Stimulated activated naive CD4-positive, alpha-beta T cell (primary cell): ENCODE measurements at regions not wholly inside any gene's neighbourhood (a gene's known extent, or its start where the extent isn't known, plus 50 kb on each side); places are given as distances from the start of the nearest gene placed in this dataset.
"Not testable (repeated sequence)": the region's sequence is repeated elsewhere in the genome, so short reads cannot be mapped to it uniquely, and the experiment has no call there.

ENCODE experiments used
- DNase-seq, 6 experiments: peaks; one replicate each; lab custom pipeline; 2025; lab: John Stamatoyannopoulos, UW

- no peak for DNase-seq
These were observed 118.7 kb upstream of the SLCO6A1 start for GRCh38 chr5:102617191-102618187.

DNA sequence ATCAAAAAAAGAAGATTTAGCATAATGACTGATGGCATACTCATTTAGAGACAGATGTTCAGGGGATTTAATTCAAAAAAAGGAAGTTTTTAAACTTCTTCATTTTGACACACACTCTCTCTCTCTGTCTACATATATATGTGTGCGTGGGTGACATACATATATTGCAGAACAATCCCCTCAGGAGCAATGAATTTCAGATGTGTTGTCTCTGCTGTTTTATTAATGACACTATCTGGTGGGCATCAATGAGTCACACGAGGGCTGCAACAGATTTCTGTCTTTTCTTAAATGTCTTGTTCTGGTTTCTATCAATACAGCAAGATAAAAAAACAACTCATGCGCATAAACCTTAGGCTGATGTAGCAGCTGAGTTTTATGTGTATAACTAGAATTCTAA lies 123.5 kb upstream of the SLCO6A1 start:
- no peak for DNase-seq

DNA sequence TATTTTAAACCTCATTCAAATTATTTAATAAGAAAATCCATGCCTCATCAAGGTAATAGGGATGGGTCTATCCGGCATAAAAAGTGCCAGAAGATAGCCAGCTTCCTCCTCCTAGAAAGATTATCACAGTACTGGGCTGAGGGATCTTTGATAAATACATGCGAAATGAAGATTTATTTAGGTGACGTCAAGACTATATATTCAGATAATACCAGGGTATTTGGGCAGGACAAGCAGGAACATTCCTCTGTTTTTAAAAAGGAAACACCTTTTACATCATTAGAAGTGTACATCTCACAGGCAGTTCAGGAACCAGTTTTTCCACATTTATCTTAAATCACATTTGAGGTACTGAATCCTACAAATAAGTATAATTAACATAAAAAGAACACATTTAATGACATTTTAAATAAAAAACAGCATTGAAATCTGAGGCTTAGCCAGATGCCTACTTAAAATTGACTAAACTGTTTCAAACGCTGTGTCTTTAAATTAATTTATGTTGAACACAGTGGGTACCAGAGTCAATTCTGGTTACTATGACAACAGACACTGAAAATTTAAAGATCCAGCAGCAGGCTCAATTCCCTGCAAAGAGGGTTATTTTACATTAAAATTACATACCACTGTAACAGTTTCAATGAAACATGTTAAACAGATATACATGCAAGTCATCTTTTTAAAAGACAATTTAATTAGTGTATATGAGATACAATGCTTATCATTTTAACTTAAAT lies 124.7 kb upstream of the SLCO6A1 start:
- DNase-seq, result no peak

DNA sequence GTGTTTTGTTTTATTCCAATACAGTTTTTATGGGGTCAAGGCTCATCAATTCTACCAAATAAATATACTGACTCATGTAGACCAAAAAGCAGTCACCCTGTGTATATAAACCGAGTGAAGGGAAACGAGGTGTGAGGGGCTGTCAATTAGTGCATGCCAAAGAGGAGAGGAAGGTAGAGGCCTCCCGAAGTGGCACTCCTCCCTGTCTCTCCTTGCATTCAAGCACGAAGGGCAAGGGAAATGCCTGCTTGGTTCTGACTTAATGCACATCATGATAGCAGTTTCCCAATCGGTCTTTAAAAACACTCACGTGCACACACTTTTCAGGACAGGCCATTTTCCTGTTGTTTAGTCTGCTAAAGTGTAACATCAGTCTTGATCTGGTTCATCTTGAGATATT lies 125.6 kb upstream of the SLCO6A1 start:
- no peak for DNase-seq

- DNase-seq, result no peak
These were observed 126.7 kb upstream of the SLCO6A1 start for GRCh38 chr5:102625468-102625867.

DNA sequence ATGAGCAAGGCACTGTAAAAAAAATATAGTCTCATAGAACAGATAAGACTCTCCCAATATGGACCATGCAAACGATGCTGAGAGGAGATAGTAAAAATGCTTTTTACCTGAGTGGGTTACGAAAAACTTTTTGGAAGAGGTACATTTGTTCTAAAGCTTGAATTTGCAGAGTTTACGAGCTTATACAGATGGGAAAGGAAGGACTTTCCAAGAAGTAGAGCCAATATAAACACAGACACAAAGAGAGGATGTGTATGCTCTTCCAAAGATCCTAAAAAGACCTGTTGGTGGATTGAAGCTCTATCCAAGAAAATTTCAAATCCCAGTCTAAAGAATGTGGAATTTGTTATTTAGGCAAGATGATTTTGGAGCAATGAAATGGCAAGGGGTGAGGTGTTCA lies 127.1 kb upstream of the SLCO6A1 start:
- DNase-seq, result no peak

DNA sequence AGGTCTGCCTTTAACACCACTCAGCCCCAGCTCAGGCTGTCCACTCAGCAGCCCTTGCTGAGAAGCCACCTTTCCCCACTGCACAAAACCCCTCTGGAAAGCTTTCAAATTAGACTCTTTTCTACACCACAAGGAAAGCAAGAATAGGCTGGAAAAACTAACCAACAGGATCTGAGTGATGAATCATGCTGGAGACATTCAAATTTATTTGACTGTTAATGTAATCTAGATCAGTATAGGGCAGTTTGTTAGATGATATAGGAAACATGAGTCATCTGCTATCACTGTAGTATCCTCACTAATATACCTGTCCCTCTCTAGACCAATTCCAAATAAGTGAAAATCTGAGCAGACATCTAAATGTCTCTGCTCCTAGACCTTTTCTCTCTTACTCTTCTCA lies 127.8 kb upstream of the PAM start:
- DNase-seq, result no peak

- no peak for DNase-seq
These were observed 126.5 kb upstream of the PAM start for GRCh38 chr5:102628441-102629175.

DNA sequence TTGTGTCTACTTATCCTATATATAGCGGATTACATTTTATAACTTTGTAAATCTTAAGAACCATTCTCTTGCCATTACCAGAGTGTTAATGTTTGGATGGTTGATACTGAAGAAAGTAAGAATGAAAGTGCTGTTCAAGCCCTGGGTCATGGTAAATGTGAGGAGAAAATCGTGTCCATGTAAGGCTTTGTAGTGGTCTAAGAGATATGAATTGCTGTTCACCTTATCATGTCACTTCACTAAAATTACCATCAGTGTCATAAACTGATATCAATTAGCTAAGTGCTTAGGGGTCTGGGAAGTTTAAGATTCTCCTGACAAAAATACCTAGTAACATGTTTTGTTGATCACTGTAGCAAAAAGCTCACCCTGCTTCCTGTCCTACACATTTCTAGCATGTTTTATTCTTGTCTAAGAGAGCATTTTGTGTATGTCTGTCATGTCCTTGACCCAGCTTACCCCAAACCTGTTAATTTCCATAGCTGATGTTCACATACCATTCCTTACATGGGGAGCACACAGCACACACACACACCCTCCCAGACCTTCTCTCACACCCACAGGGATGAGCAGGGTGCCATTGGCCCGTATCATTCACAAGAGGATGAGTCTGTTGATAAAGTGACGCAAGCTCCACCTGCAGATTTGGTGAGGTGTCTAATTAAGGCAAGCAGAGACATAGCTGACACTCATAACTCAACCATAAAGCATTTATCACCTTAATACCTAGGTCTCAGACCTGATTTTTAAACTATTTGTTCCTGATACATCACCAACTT lies 125.1 kb upstream of the PAM start:
- no peak for DNase-seq

DNA sequence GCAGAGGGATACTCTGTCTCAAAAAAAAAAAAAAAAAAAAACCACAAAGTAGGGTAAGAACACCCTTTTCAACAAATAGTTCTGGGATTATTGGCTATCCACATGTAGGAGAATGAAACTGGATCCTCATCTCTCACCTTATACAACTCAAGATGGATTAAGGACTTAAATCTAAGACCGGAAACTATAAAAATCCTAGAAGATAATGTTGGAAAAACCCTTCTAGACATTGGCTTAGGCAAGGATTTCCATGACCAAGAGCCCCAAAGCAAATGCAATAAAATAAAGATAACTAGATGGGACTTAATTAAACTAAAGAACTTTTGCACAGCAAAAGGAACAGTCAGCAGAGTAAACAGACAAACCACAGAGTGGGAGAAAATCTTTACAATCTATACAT lies 119.7 kb upstream of the PAM start:
- DNase-seq, result not testable (repeated sequence)

GRCh38 chr5:102638316-102638715 lies 116.8 kb upstream of the PAM start:
- no peak for DNase-seq

- DNase-seq, result no peak
These were observed 116.0 kb upstream of the PAM start for GRCh38 chr5:102638912-102639652.

- no peak for DNase-seq
These were observed 105.4 kb upstream of the PAM start for GRCh38 chr5:102649731-102650130.

DNA sequence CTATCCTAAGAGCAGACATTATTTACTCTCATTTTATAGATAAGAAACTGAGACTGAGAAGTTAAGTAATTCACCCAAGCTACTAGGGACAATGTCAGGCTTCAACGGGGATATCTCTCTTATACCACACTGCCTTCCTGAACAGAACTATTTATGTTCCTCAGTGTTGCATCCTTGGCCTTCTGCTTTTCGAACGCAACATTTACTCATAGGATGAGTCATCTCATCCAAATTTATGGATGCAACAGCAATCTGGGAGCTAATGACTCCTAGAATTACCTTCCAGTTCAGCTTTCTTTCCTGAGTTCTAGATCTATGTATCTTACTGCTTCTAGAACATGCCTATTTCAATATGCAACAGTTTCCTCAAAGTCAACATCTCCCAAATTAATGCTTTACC lies 103.6 kb upstream of the PAM start:
- DNase-seq, result no peak

DNA sequence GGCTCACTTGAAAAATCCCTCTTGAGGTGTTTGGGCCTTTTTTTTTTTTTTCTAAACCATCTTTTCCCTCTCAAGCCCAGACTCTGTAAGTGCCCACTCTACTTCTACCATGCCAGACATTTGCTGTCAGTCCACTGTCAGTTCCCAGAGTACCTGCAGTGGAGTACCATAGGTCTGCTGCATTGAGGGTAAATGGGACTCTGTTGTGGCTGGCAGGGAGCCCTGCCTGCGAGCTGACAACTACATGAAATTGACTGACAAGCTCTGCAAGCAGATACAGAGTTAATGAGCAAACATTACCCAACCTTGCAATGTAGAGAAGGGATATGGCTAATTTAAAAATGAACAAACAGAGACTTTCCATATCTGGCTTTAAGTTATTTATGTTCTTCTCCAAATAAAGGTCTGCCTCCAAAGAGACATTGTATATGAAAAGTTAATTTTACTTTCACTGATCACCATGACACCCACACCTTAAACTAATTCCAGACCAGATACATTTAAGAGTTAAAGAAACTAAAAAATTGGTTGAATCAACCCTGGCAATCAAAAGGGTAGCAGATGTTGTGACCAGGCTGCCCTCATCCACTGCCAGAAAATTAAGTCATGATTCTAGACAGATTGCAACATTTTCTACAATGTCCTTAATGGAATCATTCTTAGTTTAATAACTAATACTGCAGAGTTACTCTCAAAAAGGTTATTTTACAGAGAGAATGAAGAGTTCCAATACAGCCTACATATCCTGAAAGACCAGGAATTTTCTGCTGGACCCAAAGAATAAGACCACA lies 100.4 kb upstream of the PAM start:
- DNase-seq, result no peak

- no peak for DNase-seq
These were observed 96.0 kb upstream of the PAM start for GRCh38 chr5:102659151-102659550.

GRCh38 chr5:102660111-102660510 lies 95.0 kb upstream of the PAM start:
- DNase-seq, result no peak

DNA sequence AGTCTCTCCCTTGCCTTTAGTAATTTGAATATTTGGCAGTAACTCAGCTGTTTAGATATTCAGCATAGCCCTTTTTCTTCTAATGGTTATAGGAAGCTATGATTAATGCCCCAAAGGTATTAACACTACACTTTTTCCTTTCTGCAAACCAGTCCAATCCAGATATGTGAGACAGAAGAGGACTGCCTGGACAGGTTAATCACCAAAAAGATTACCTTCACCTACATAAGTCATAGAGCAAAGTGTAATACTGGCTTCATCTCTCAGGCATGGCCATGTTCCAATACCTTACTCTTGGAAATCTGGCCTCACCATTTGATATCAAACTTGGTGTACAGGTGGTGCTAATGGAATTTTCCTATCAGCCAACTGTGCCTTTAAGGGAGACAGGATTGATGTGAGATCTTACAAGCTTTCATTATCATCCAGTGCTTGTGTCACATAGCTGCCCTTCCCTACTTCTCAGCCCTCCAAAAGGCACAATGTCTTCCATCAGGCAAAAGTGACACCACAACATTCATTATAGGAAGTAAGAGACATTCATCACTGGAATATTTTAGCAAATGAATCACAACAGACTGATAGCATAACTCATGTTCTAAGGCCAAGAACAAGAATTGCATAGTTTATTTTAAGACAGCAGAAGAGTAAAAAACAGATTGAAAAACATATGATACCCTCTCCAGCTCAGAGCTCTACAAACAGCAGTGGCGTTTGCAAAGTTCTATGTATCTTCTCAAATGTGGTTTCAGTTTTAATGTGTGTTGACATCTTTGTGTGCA lies 91.2 kb upstream of the PAM start:
- DNase-seq, result no peak

DNA sequence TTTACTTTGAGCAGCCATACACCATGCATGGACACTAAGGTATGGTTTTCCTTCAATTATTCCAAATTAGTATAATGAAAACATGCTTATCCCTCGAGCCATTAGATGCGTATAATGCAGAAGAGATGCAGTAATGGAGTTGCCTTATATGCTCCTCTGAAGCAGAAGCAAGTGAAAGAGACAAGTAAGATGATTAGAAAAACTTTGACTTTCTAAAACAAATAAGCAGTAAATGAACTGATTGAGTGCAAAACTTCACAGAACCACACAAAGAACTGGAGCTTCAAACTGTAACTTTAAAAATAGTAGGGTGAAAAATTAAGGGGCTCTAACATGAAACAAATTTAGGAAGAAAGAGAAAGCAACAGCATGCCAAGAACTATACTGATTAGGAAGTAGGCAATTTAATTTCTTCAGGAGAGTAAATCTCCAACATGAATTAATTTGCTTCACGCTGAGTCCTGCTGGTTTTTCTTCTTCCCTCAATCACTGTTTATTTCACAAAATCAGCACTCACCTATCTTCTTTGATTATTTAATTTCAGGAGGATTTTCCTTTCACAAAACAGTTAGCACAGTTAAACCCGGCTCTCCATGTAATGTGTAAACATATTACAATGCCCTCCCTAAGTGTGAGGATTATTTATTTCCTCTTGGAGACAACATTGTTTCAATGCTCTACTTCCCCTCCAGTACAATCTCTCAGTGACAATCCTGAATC lies 90.3 kb upstream of the PAM start:
- DNase-seq, result no peak
